Sigmoid colon (tissue), 6 donors: ENCODE measurements at regions not wholly inside any gene's neighbourhood (a gene's known extent, or its start where the extent isn't known, plus 50 kb on each side); places are given as distances from the start of the nearest gene placed in this dataset.

Source experiments
- DNase-seq: peaks from one replicate; pipeline ENCODE4 v3.0.0-alpha.2; 2019
- H3K27ac ChIP-seq, 4 donors: fragments of 200-600 bp; sonication (generic); one replicate each; pipeline ENCODE4 v1.5.1; 2016 to 2019; ENCODE audit warnings: mild to moderate bottlenecking in 1 of 4
- H3K27me3 ChIP-seq, 3 donors: fragments of 200-600 bp; sonication (generic); one replicate each; pipeline ENCODE4 v1.5.1; 2019; ENCODE audit warnings: mild to moderate bottlenecking in 1 of 3
- H3K36me3 ChIP-seq, 4 donors: fragments of 200-600 bp; sonication (generic); one replicate each; pipeline ENCODE4 v1.5.1; 2016 to 2019
- H3K4me1 ChIP-seq, 4 donors: fragments of 200-600 bp; sonication (generic); one replicate each; pipeline ENCODE4 v1.5.1; 2017 to 2019
- H3K4me3 ChIP-seq, 4 donors: fragments of 200-600 bp; sonication (generic); one replicate each; pipeline ENCODE4 v1.5.1; 2017 to 2019; ENCODE audit warnings: mild to moderate bottlenecking in 2 of 4, moderate library complexity in 1 of 4
- H3K9me3 ChIP-seq, 4 donors: fragments of 200-600 bp in 3 of 4; sonication (generic) in 3 of 4; one replicate each; pipeline versions ENCODE4 v1.5.1 to v1.6.1; 2013 to 2019
- EP300 ChIP-seq, 4 donors: sonication (generic); formaldehyde crosslinking; IDR thresholded peaks; one replicate each; pipeline ENCODE4 v1.6.1; 2017; ENCODE audit warnings: antibody characterized with exemption in 4 of 4
- POLR2A ChIP-seq, 2 donors: fragments of 450-650 bp; IDR thresholded peaks; one replicate each; pipeline ENCODE4 v1.6.1; 2016; ENCODE audit warnings: antibody characterized with exemption in 2 of 2, mild to moderate bottlenecking in 2 of 2, moderate library complexity in 2 of 2
- POLR2AphosphoS5 ChIP-seq, 4 donors: sonication (generic); formaldehyde crosslinking; IDR thresholded peaks; one replicate each; pipeline ENCODE4 v1.6.1; 2017; ENCODE audit warnings: antibody characterized with exemption in 4 of 4
- WGBS, 2 donors: extraction: QIAGEN DNeasy Blood & Tissue Kit; methylation state at CpG; one replicate each; pipeline ENCODE4 v1.1.7; 2013; 5-methylcytosine and 5-hydroxymethylcytosine counted together
- intact Hi-C: fragments of 100-400 bp; cut with DNase I; formaldehyde crosslinking; loops from one replicate; pipeline ENCODE4 v1.15.1; 2023
- TF ChIP-seq, protein P1 (sequence below), 4 experiments: fragments of 450-650 bp in 3 of 4; fragments of 200-600 bp in 1 of 4; IDR thresholded peaks; one replicate each; pipeline ENCODE4 v1.5.1; 2016 to 2019; ENCODE audit warnings: antibody characterized with exemption in 4 of 4, mild to moderate bottlenecking in 3 of 4, moderate library complexity in 2 of 4
- donor health status: healthy with polysubstance abuse.
- donor health status: healthy.

DNA sequence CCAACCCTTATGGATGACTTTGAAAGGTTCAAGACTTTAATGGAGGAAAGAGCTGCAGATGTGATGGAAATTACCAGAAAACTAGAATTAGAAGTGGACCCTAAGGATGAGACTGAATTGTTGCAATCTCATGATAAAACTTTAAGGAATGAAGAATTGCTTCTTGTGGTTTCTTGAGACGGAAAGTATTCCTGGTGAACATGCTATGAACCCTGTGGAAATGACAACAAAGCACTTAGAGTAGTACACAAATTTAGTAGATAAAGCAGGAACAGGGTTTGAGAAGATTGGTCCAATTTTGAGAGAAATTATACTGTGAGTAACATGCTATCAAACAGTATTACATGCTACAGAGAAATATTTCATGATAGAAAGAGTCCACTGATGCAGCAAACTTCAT lies 215.4 kb downstream of the OMA1 start:
- TF ChIP-seq EP300 (IDR thresholded peaks at IDR 0.05) (no peak), POLR2AphosphoS5 (IDR thresholded peaks at IDR 0.05) (no peak), POLR2A (IDR thresholded peaks at IDR 0.05) (no peak)
- TF ChIP-seq, protein P1, sequence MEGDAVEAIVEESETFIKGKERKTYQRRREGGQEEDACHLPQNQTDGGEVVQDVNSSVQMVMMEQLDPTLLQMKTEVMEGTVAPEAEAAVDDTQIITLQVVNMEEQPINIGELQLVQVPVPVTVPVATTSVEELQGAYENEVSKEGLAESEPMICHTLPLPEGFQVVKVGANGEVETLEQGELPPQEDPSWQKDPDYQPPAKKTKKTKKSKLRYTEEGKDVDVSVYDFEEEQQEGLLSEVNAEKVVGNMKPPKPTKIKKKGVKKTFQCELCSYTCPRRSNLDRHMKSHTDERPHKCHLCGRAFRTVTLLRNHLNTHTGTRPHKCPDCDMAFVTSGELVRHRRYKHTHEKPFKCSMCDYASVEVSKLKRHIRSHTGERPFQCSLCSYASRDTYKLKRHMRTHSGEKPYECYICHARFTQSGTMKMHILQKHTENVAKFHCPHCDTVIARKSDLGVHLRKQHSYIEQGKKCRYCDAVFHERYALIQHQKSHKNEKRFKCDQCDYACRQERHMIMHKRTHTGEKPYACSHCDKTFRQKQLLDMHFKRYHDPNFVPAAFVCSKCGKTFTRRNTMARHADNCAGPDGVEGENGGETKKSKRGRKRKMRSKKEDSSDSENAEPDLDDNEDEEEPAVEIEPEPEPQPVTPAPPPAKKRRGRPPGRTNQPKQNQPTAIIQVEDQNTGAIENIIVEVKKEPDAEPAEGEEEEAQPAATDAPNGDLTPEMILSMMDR (IDR thresholded peaks at IDR 0.05), result no peak
- intact Hi-C loops, result no loop called here
- no peaks in the 10 kb centered on the region for H3K9me3 ChIP-seq
- 81 to 89% methylated on average over 1 of the region's 1 CpG for WGBS, 2 donors
- H3K4me3 ChIP-seq, result no peak overlapping the region
- H3K4me1 ChIP-seq, result no peaks in the 10 kb centered on the region
- DNase-seq, result no peak
- H3K27ac ChIP-seq, result no peak overlapping the region
- H3K27me3 ChIP-seq, result no peaks in the 10 kb centered on the region
- H3K36me3 ChIP-seq, result no peaks in the 10 kb centered on the region

DNA sequence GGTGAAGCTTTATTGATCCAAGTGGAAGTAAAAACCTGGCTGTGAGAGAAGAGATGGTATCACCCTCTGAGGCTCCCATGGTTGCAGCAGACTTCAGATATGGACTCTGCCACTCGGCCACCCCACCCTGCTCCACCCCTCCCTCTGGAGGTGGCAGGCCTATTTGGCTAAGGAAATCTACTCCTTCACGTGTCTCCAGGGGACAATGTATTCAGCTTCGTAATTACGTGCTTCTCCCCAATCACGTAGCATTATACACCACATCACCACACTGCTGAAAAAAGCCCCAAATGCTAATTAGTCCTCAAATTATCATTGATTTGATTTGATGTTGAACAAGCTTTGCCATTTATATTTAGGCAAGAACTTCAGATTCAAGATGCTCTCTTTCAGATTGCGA lies 220.7 kb downstream of the OMA1 start:
- 41 to 57% methylated on average over 6 of the region's 6 CpGs for WGBS, 2 donors
- no peak for DNase-seq
- Histone ChIP-seq H3K36me3 (no peaks in the 10 kb centered on the region), H3K9me3 (peaks cover 0 to 3% (median under 1%) of the 10 kb centered on the region in 4 donors), H3K4me1 (no peaks in the 10 kb centered on the region), H3K27me3 (no peaks in the 10 kb centered on the region), H3K4me3 (no peak overlapping the region), H3K27ac (no peak overlapping the region)
- intact Hi-C loops, result no loop called here
- TF ChIP-seq POLR2AphosphoS5 (IDR thresholded peaks at IDR 0.05), result no peak
- no peak for TF ChIP-seq POLR2A (IDR thresholded peaks at IDR 0.05)
- TF ChIP-seq, protein P1 (IDR thresholded peaks at IDR 0.05), result no peak
- no peak for TF ChIP-seq EP300 (IDR thresholded peaks at IDR 0.05)

DNA sequence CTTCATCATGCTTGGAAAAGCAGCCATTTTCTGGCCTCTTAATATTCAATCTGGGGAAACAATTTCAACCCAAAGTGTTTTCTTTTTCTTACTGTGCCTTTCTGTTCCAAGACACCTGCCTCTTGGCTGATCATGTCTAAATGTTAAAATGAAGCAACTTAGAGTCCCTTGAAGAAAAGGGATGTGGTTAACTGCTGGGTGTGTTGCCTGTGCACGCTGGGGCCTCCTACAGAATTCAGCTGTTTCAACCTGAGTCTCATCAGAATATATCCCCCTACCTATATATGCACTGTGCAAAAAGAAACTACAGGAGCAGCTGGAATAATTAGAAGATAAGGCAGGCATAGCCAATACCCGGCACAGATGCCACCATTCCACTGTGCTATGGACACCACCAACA lies 222.0 kb downstream of the OMA1 start:
- intact Hi-C loops, result no loop called here
- no peaks in the 10 kb centered on the region for H3K4me1 ChIP-seq
- H3K27ac ChIP-seq, result no peak overlapping the region
- peaks cover 0 to 3% (median under 1%) of the 10 kb centered on the region in 4 donors for H3K9me3 ChIP-seq
- H3K27me3 ChIP-seq, result no peaks in the 10 kb centered on the region
- no peaks in the 10 kb centered on the region for H3K36me3 ChIP-seq
- TF ChIP-seq POLR2AphosphoS5 (IDR thresholded peaks at IDR 0.05) (no peak), POLR2A (IDR thresholded peaks at IDR 0.05) (no peak), EP300 (IDR thresholded peaks at IDR 0.05) (no peak)
- TF ChIP-seq, protein P1 (IDR thresholded peaks at IDR 0.05), result no peak
- WGBS, 2 donors, result 68 to 73% methylated on average over 2 of the region's 2 CpGs
- no peak for DNase-seq
- no peak overlapping the region for H3K4me3 ChIP-seq

DNA sequence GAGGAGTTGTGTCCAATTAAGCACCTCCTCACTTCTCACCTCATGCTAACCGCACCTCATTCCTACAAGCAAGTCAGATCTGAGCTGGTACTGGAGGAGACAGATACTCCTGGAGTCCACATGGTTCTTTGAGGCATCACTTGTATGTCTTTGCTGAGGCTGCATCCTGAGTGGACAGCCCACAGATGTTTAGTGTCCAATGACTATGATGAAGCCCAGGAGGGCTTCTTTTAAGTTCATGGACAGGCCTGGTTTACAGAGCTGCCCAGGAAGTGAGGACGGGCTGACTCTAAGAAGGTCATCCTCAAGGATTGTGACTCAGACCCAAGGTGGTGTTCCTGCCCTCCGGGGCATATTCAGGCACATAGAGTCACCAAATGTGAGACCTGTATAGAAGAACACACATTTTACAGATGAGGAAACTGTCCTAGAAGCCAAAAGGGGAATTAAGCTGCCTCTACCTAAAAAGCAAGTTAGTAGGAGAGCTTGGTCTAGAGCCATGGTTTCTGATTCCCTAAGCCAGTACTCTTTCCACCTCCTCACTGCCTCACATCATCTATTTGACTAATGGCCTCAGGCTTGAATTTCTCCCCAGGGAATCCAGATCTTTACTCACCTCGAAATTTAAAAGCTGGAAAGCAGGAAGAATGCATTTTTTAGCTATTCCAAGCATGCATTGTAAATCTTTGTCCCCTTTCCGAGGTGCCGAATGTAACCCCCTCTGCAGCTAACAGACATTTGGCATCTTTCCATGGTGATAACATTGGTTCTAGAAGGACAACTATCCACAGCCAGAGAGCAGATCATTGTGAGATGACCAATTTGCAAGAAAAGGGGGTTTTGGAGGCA lies 228.1 kb downstream of the OMA1 start:
- peaks cover 0 to 3% (median under 1%) of the 10 kb centered on the region in 4 donors for H3K9me3 ChIP-seq
- TF ChIP-seq POLR2AphosphoS5 (IDR thresholded peaks at IDR 0.05), result peak in 3 of 4 donors; percentile 24 to 71 (median 64)
- TF ChIP-seq EP300 (IDR thresholded peaks at IDR 0.05), result no peak
- intact Hi-C loops, result no loop called here
- 70 to 75% methylated on average over 6 of the region's 6 CpGs for WGBS, 2 donors
- H3K27me3 ChIP-seq, result no peaks in the 10 kb centered on the region
- peaks cover 0 to 33% (median 7%) of the 10 kb centered on the region in 4 donors for H3K4me1 ChIP-seq
- peak overlapping the region in 1 of 4 donors; percentile 61 for H3K27ac ChIP-seq
- no peaks in the 10 kb centered on the region for H3K36me3 ChIP-seq
- no peak for DNase-seq
- H3K4me3 ChIP-seq, result no peak overlapping the region

DNA sequence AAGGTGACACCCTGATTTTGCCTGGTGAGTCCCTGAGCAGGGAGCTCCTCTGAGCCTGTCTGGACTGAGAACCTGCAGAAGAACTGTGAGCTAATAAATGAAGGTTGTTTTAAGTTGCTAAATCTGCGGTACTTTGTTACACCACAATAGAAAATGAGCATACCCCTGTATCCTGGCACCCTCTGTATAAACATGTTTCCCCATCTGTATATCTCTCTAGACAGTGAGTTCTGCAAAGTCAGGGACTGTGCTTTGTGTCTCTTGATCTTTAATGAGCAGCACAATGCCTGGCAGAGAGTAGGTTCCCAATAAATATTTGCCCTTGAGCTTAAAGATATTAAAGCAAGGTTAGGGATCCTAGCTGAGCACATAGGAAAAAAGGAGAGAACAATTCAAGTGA lies 228.8 kb downstream of the OMA1 start:
- TF ChIP-seq EP300 (IDR thresholded peaks at IDR 0.05) (peak in 1 of 4 donors; percentile 58), POLR2AphosphoS5 (IDR thresholded peaks at IDR 0.05) (peak in 3 of 4 donors; percentile 22 to 51 (median 43))
- TF ChIP-seq, protein P1 (IDR thresholded peaks at IDR 0.05), result no peak
- intact Hi-C loops, result no loop called here
- Histone ChIP-seq H3K9me3 (peaks cover 0 to 3% (median under 1%) of the 10 kb centered on the region in 4 donors), H3K4me1 (peaks cover 0 to 33% (median 7%) of the 10 kb centered on the region in 4 donors), H3K4me3 (no peak overlapping the region), H3K36me3 (no peaks in the 10 kb centered on the region), H3K27ac (peak overlapping the region in 1 of 4 donors; percentile 61), H3K27me3 (no peaks in the 10 kb centered on the region)
- 73 to 90% methylated on average over 1 of the region's 1 CpG for WGBS, 2 donors
- no peak for DNase-seq
